ENCODE measurements at regions not wholly inside any gene's neighbourhood (a gene's known extent, or its start where the extent isn't known, plus 50 kb on each side); places are given as distances from the start of the nearest gene placed in this dataset.

- DNase-seq = no peak
Observed at GRCh38 chr1:2935751-2936390, 85.4 kb upstream of the ACTRT2 start.

GRCh38 chr1:2936559-2937515 is 84.4 kb upstream of the ACTRT2 start:
- DNase-seq = no peak

DNA sequence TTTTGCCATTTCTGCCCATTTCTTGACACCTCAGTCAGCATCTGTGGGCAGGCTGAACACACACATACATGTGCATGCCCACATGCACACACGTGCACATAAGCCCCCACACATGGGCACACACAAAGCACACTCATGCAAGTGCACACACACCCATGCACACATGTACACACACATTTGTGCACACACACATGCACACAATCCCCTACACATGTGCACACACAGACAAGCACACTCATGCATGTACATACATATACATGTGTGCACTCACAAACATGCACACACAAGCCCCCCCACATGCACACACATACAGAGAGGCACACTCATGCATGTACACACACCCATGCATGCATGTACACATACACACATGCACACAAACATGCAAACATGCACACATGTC is 83.5 kb upstream of the ACTRT2 start:
- DNase-seq = no peak

- DNase-seq = no peak
Observed at GRCh38 chr1:2939041-2939552, 82.2 kb upstream of the ACTRT2 start.

DNA sequence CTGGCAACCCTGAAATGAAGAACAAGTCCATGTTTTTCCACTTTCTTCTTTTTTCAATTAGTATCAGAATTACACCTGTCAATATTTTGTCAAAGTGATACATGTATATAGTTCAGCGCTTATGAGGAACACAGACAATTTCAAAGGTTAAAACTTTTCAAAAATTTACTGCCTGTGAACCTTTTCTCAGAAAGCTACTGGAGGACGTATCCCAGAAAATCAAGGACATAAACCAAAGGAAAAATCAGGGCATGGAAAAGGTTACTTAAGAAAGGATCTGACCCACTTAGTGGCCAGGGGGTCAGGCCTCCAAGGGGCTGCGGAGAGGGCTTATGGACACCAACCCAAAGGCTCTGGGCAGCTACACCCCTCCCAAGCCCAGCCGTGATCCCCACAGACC is 81.1 kb upstream of the ACTRT2 start:
- DNase-seq = no peak

GRCh38 chr1:2941040-2941439 is 80.2 kb upstream of the ACTRT2 start:
- no peak for DNase-seq

- DNase-seq = no peak
Observed at GRCh38 chr1:2941907-2942306, 79.4 kb upstream of the ACTRT2 start.

DNA sequence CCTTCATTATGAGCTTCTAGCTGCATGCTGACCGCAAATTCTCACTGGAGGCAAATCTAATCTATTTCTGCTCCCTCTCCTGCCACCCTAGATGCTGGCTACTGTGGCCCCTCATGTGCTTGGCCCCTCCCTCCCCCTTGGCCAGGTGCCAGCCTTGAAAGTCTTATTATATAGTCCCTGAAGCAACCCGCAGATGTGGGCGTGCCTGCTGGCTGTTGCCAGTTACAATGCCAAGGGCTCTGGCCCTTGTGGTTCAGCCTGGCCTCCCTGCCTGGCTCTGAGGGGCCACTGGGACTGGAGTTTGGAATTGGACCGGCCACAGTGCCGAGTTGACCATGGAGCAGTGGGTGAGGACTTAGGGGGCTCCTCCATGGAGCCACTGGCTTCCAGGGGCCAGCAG is 78.9 kb upstream of the ACTRT2 start:
- no peak for DNase-seq

DNA sequence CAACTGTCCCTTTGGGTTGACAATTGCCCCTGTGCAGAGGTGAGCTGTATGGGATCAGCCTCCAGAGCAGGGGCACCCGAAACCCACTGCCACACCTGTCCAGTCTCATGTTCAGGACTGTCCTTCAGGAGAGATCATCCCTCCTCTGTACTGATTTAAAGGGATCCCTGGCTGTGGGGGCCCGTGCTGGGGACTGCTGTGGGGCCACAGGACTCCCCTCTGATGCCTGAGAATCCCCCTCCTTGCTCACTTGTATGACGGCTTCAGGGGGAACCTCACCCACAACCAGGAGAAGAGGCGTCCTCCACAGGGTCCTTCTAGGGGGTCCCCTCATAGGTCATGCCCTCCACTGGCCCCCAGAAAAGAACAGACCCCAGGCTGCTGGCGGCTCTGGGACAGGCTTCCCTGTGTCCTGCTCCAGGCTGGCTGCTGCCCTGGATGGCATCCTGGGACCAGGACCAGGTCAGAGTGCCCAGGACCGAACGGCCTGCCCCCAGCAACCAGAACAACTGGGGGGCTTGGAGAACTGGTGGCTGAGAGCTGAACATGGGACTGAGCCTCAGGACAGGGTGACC is 77.5 kb upstream of the ACTRT2 start:
- DNase-seq = no peak

- no peak for DNase-seq
Observed at GRCh38 chr1:2944705-2945104, 76.6 kb upstream of the ACTRT2 start.

GRCh38 chr1:2945821-2946231 is 75.4 kb upstream of the ACTRT2 start:
- no peak for DNase-seq

DNA sequence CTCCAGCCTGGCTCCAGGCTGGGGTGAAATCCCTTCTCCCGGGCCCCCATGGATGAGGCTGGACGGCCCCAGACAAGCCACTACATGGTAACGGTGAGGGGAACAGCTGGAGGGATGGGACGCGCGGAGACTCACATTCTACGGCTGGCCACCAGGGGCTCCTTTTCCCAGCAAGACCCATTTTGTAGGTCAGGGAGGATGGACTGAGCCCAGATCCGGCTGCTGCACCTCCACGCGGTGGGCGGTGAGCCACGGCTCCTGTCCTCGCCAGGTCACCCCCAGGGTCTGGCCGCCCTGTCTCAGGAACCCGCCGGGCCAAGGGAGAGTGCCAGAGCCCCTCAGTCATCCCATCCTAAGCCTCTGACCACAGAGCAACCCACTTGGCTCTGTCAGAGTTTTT is 75.0 kb upstream of the ACTRT2 start:
- DNase-seq = no peak

DNA sequence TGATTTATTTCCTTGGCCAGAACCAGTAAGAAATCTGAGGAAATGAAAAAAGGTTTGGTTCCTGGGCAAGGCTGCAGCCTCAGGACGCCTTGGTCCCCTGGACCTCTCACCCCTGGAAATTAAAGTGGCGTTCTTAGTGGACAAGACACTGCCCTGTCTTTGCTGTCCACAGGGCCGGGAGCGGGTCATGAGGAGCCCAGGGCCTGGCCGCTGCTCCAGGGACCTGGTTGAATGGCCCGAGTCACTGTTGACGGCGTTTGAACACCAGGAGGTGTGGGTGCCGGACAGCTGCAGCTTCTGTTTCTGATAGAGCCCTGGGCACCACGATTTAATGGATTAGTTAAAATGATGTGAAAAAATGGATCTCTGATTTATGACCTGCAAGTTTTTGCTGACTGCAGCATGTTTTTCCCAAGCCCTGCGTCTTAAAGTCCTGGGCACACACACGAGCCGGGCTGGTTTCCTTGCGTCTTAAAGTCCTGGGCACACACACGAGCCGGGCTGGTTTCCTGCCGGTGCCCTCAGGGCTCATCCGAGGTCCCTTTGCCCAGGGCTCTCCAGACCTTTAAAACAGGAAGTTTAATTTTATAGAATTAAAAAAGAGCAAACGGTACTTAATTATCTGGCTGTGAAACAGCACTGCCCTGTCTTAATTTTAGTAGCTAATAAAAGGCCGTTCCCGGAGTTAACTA is 74.1 kb upstream of the ACTRT2 start:
- DNase-seq = no peak

GRCh38 chr1:2948001-2948750 is 73.1 kb upstream of the ACTRT2 start:
- no peak for DNase-seq

DNA sequence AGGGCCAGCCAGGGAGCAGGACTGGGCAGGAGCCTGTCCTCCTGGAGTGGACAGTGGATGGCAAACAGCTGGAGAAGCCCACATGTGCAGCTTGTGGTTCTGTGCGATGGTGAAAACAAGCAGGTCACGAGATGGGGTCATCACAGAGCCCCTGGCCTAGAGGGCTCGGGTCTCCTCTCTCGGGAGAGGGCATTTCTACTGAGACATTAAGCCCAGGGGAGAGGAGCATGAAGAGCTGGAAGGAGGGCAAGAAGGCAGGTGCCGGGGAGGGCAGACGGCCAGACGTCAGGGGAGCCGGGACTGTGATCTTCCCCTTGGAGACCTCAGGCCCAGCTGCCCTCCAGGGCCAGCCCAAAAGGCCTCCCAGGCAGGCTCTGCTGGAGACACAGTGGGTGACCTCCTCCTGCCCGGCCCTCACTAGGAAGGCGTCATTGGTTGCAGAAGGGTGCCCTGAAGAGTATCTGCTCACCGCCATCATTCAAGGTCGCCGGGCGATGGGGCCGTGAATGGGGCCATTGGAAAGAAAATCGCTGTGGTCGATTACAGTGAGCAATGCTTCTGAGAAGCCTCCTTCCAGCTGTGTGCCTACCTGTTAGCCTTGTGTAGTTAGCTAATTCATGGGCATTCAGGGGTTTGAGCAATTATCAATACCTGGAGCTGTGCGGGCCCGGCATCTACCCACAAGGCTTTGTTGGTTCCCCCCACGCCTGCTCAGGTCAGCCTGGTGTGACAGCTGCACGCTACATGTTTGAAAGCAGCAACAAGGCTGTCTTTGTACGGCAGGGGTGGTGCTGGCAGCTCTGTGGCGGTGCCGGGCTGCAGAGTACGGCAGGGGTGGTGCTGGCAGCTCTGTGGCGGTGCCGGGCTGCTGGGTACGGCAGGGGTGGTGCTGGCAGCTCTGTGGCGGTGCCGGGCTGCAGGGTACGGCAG is 72.3 kb upstream of the ACTRT2 start:
- DNase-seq = no peak

DNA sequence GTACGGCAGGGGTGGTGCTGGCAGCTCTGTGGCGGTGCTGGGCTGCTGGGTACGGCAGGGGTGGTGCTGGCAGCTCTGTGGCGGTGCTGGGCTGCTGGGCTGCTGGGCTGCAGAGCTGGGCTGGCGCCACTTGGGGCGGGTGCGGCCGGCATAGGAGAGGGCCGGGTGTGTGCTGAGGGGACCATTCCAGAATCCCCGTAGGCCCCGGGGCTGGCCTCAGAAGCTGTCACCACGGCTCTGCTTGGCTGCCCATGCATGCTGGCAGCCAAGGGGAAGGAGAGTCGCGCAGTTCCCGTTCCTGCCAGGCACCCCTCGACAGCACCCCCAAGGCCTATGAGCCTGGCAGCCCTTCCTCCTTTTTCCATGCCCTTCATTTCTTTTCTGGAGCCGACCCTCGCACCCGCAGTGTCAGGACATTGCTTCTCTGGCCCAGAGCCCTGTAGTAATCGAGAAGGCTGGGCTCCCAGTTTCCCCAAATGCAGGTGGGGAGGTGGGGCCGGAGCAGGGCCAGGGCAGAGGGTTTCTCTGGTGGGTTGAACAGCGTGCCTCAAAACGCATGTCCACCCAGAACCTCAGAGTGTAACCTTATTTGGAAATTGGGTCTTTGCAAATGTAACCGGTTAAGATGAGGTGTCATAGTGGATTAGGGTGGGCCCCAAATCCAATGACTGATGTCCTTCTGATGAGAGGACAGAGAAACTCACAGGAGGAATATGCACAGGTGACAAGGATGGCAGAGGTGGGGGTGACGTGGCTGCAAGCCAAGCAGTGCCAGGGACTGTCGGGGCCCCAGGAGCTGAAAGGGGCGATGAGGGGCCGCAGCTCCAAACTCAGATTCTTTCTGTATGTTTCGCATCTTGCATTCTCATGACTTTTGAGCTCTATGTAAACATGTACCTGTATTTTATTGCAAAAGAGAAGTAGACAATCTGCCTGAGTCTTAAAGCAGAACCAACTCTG is 71.0 kb upstream of the ACTRT2 start:
- no peak for DNase-seq

- no peak for DNase-seq
Observed at GRCh38 chr1:2950926-2951305, 70.4 kb upstream of the ACTRT2 start.

GRCh38 chr1:2951856-2952255 is 69.4 kb upstream of the ACTRT2 start:
- DNase-seq = no peak

DNA sequence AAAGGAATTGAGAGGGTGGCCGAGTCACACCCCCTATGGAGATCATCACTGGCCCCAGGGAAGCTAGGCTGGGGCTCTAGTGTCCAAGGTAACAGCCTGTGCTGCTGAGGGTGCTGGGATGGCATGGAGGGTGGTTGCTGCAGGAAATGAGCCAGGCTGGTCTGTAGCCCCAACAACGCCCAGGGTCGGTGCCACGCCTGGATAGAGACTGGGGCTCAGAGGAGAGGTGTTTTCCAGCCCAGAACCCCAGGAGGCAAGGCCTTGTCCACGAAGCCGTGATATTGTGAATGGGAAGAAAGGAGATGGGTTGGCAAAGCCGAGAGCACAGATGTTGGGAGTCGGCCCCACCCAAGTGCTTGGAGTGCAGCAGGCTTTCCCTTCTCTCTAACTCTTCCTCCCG is 68.9 kb upstream of the ACTRT2 start:
- no peak for DNase-seq

GRCh38 chr1:2952992-2953391 is 68.3 kb upstream of the ACTRT2 start:
- no peak for DNase-seq

Measured in stimulated activated CD4-positive, alpha-beta T cell treated with anti-CD3 and anti-CD28 coated beads, Interleukin-15, amount 100 ng/mL, for 24 hours (primary cell).